ENCODE measurements at regions not wholly inside any gene's neighbourhood (a gene's known extent, or its start where the extent isn't known, plus 50 kb on each side); places are given as distances from the start of the nearest gene placed in this dataset.

- POLR2A ChIA-PET, result interaction anchor here (1.0 kb wide), 1 partner anchor 19 kb away, joined by 3 read pairs; no protein-coding TSS in a partner anchor
- intact Hi-C loops (cut with micrococcal nuclease), result no loop called here
- no peaks in the 10 kb centered on the region for H3K36me3 Mint-ChIP-seq (ENCODE audit: insufficient read depth, unreplicated experiment)
Measured at GRCh38 chr2:142588269-142588668, 289.2 kb upstream of the KYNU start.

GRCh38 chr2:142586693-142587580 lies 290.5 kb upstream of the KYNU start:
- peaks cover 76% of the 10 kb centered on the region for H3K27me3 Mint-ChIP-seq (ENCODE audit: insufficient read depth, unreplicated experiment)
- H3K27ac Mint-ChIP-seq (ENCODE audit: low read depth, unreplicated experiment), result no peak overlapping the region
- ChIA-PET POLR2A (no interaction called here), CTCF (no interaction called here)
- no TSS peak for BruUV-seq (replicated peaks)
- no peaks in the 10 kb centered on the region for H3K9me3 Mint-ChIP-seq (ENCODE audit: unreplicated experiment)
- no peaks in the 10 kb centered on the region for H3K36me3 Mint-ChIP-seq (ENCODE audit: insufficient read depth, unreplicated experiment)
- intact Hi-C loops (cut with micrococcal nuclease), result no loop called here
- TF ChIP-seq CTCF (IDR thresholded peaks at IDR 0.05; ENCODE audit: unreplicated experiment), result no peak
- DNase-seq (ENCODE audit: unreplicated experiment), result no peak
- no peaks in the 10 kb centered on the region for H3K4me1 Mint-ChIP-seq (ENCODE audit: insufficient read depth, unreplicated experiment)
- H3K4me3 Mint-ChIP-seq (ENCODE audit: unreplicated experiment), result no peak overlapping the region

More at GRCh38 chr2:142588269-142588668, 289.2 kb upstream of the KYNU start:
- no TSS peak for BruUV-seq (replicated peaks)
- H3K27me3 Mint-ChIP-seq (ENCODE audit: insufficient read depth, unreplicated experiment), result peaks cover 69% of the 10 kb centered on the region
- no peak overlapping the region for H3K4me3 Mint-ChIP-seq (ENCODE audit: unreplicated experiment)
- no peak for TF ChIP-seq CTCF (IDR thresholded peaks at IDR 0.05; ENCODE audit: unreplicated experiment)
- CTCF ChIA-PET, result no interaction called here
- H3K27ac Mint-ChIP-seq (ENCODE audit: low read depth, unreplicated experiment), result no peak overlapping the region
- no peak for DNase-seq (ENCODE audit: unreplicated experiment)
- no peaks in the 10 kb centered on the region for H3K9me3 Mint-ChIP-seq (ENCODE audit: unreplicated experiment)
- H3K4me1 Mint-ChIP-seq (ENCODE audit: insufficient read depth, unreplicated experiment), result no peaks in the 10 kb centered on the region

- H3K27me3 Mint-ChIP-seq (ENCODE audit: insufficient read depth, unreplicated experiment), result peaks cover 81% of the 10 kb centered on the region
- H3K4me3 Mint-ChIP-seq (ENCODE audit: unreplicated experiment), result no peak overlapping the region
- H3K27ac Mint-ChIP-seq (ENCODE audit: low read depth, unreplicated experiment), result no peak overlapping the region
- ChIA-PET POLR2A (no interaction called here), CTCF (interaction anchor here (0.5 to 0.7 kb wide), 3 partner anchors 10 to 21 kb away, joined by 3 read pairs; no protein-coding TSS in a partner anchor)
- no peaks in the 10 kb centered on the region for H3K36me3 Mint-ChIP-seq (ENCODE audit: insufficient read depth, unreplicated experiment)
- no peak for TF ChIP-seq CTCF (IDR thresholded peaks at IDR 0.05; ENCODE audit: unreplicated experiment)
- DNase-seq (ENCODE audit: unreplicated experiment), result no peak
- BruUV-seq (replicated peaks), result no TSS peak
- intact Hi-C loops (cut with micrococcal nuclease), result no loop called here
- no peaks in the 10 kb centered on the region for H3K4me1 Mint-ChIP-seq (ENCODE audit: insufficient read depth, unreplicated experiment)
- no peaks in the 10 kb centered on the region for H3K9me3 Mint-ChIP-seq (ENCODE audit: unreplicated experiment)
Measured at GRCh38 chr2:142585785-142586184, 291.7 kb upstream of the KYNU start.

GRCh38 chr2:142582317-142582716 lies 295.1 kb upstream of the KYNU start:
- peak; percentile 11 for DNase-seq (ENCODE audit: unreplicated experiment)
- Mint-ChIP-seq H3K4me1 (ENCODE audit: insufficient read depth, unreplicated experiment) (no peaks in the 10 kb centered on the region), H3K27me3 (ENCODE audit: insufficient read depth, unreplicated experiment) (peaks cover 100% of the 10 kb centered on the region), H3K36me3 (ENCODE audit: insufficient read depth, unreplicated experiment) (no peaks in the 10 kb centered on the region), H3K9me3 (ENCODE audit: unreplicated experiment) (no peaks in the 10 kb centered on the region), H3K4me3 (ENCODE audit: unreplicated experiment) (no peak overlapping the region), H3K27ac (ENCODE audit: low read depth, unreplicated experiment) (no peak overlapping the region)
- BruUV-seq (replicated peaks), result no TSS peak
- TF ChIP-seq CTCF (IDR thresholded peaks at IDR 0.05; ENCODE audit: unreplicated experiment), result peak; percentile 7
- intact Hi-C loops (cut with micrococcal nuclease), result loop anchor here (1.0 kb wide), 1 partner anchor 417 kb away; no protein-coding TSS in a partner anchor
- CTCF ChIA-PET, result interaction anchor here (1.1 kb wide), 1 partner anchor 9 kb away, joined by 3 read pairs; no protein-coding TSS in a partner anchor
- POLR2A ChIA-PET, result no interaction called here

Data from MCF 10A (cell line).